Trophoblast cell (in vitro differentiated cells and primary cell): ENCODE measurements at regions not wholly inside any gene's neighbourhood (a gene's known extent, or its start where the extent isn't known, plus 50 kb on each side); places are given as distances from the start of the nearest gene placed in this dataset.

ENCODE experiments used
- DNase-seq, 2 donors: peaks; one replicate each; pipeline ENCODE4 v3.0.0-alpha.2; 2016
- H2AFZ ChIP-seq: 2 replicates; pipeline ENCODE4 v1.6.1; 2013; ENCODE audit warnings: low read length, moderate library complexity, mild to moderate bottlenecking; ENCODE audit not compliant: insufficient read depth, poor library complexity
- H2AK5ac ChIP-seq: 2 replicates; pipeline ENCODE4 v1.6.1; 2013; ENCODE audit warnings: mild to moderate bottlenecking, low read length
- H2BK120ac ChIP-seq: 2 replicates; pipeline ENCODE4 v1.6.1; 2013; ENCODE audit warnings: low read length, mild to moderate bottlenecking, moderate library complexity; ENCODE audit not compliant: insufficient read depth, poor library complexity
- H2BK12ac ChIP-seq: 2 replicates; pipeline ENCODE4 v1.6.1; 2013; ENCODE audit warnings: mild to moderate bottlenecking, low read length, moderate library complexity
- H2BK5ac ChIP-seq: 2 replicates; pipeline ENCODE4 v1.6.1; 2013; ENCODE audit warnings: low read length, low read depth, moderate library complexity, mild to moderate bottlenecking; ENCODE audit not compliant: poor library complexity
- H3K14ac ChIP-seq: 2 replicates; pipeline ENCODE4 v1.6.1; 2013; ENCODE audit warnings: mild to moderate bottlenecking, low read length
- H3K18ac ChIP-seq: 2 replicates; pipeline ENCODE4 v1.6.1; 2013; ENCODE audit warnings: mild to moderate bottlenecking, low read length
- H3K23ac ChIP-seq: 2 replicates; pipeline ENCODE4 v1.6.1; 2013; ENCODE audit warnings: low read length
- H3K27ac ChIP-seq: 2 replicates; pipeline ENCODE4 v1.5.1; 2013; ENCODE audit warnings: low read depth, mild to moderate bottlenecking, inconsistent platforms, low read length, moderate library complexity
- H3K27me3 ChIP-seq: 2 replicates; pipeline ENCODE4 v1.6.1; 2013; ENCODE audit warnings: inconsistent platforms, mild to moderate bottlenecking, low read length, moderate library complexity; ENCODE audit not compliant: insufficient read depth
- H3K36me3 ChIP-seq, 2 experiments: 1 replicate in 1 of 2; 2 replicates in 1 of 2; pipeline ENCODE4 v1.6.1; 2013; ENCODE audit warnings: low read length in 2 of 2, mild to moderate bottlenecking in 2 of 2, moderate library complexity in 1 of 2; ENCODE audit not compliant: insufficient read depth in 2 of 2, control insufficient read depth in 1 of 2
- H3K4ac ChIP-seq: 2 replicates; pipeline ENCODE4 v1.6.1; 2013; ENCODE audit warnings: low read depth, mild to moderate bottlenecking, low read length, moderate library complexity
- H3K4me1 ChIP-seq, 2 experiments: 1 replicate in 1 of 2; 2 replicates in 1 of 2; pipeline ENCODE4 v1.6.1; 2013; ENCODE audit warnings: low read length in 2 of 2, mild to moderate bottlenecking in 2 of 2, moderate library complexity in 1 of 2; ENCODE audit not compliant: insufficient read depth in 2 of 2, control insufficient read depth in 1 of 2
- H3K4me2 ChIP-seq: 2 replicates; pipeline ENCODE4 v1.6.1; 2013; ENCODE audit warnings: inconsistent platforms, mild to moderate bottlenecking, low read length, moderate library complexity
- H3K4me3 ChIP-seq: 2 replicates; pipeline ENCODE4 v1.5.1; 2013; ENCODE audit warnings: mild to moderate bottlenecking, low read depth, low read length, inconsistent platforms
- H3K79me1 ChIP-seq: one replicate; pipeline ENCODE4 v1.6.1; 2013; ENCODE audit warnings: low read length
- H3K79me2 ChIP-seq: 2 replicates; pipeline ENCODE4 v1.6.1; 2013; ENCODE audit warnings: low read length, mild to moderate bottlenecking; ENCODE audit not compliant: control insufficient read depth, insufficient read depth, poor library complexity
- H3K9ac ChIP-seq: 2 replicates; pipeline ENCODE4 v1.6.1; 2013; ENCODE audit warnings: mild to moderate bottlenecking, low read length
- H3K9me3 ChIP-seq: 2 replicates; pipeline ENCODE4 v1.6.1; 2013; ENCODE audit warnings: low read depth, mild to moderate bottlenecking, control low read depth, inconsistent platforms, low read length; ENCODE audit not compliant: insufficient read depth
- H4K12ac ChIP-seq: 2 replicates; pipeline ENCODE4 v1.6.1; 2013; ENCODE audit warnings: low read depth, mild to moderate bottlenecking, low read length, moderate library complexity
- H4K8ac ChIP-seq: 2 replicates; pipeline ENCODE4 v1.6.1; 2013; ENCODE audit warnings: low read depth, mild to moderate bottlenecking, low read length, moderate library complexity
- H4K91ac ChIP-seq: one replicate; pipeline ENCODE4 v1.6.1; 2013; ENCODE audit warnings: low read depth, mild to moderate bottlenecking, low read length, moderate library complexity
- WGBS: extraction: QIAGEN DNeasy Blood & Tissue Kit; methylation state at CpG from one replicate; pipeline ENCODE4 v1.1.7; 2013; ENCODE audit warnings: missing lambda C conversion rate; ENCODE audit not compliant: insufficient read length, insufficient coverage; ENCODE audit errors: extremely low coverage; 5-methylcytosine and 5-hydroxymethylcytosine counted together

- peak in 1 of 2 donors; percentile 16 for DNase-seq
- no peak overlapping the region for H3K4me3 ChIP-seq
- no peaks in the 10 kb centered on the region for H3K9me3 ChIP-seq
- no peak overlapping the region for H3K18ac ChIP-seq
- WGBS = no CpG with 5 or more reads among the region's 8 CpGs
- no peak overlapping the region for H3K4ac ChIP-seq
- H3K36me3 ChIP-seq = no peaks in the 10 kb centered on the region
- H3K79me2 ChIP-seq = no peaks in the 10 kb centered on the region
- H2BK120ac ChIP-seq = no peak overlapping the region
- no peaks in the 10 kb centered on the region for H3K79me1 ChIP-seq
- no peak overlapping the region for H3K14ac ChIP-seq
- no peak overlapping the region for H3K4me2 ChIP-seq
- H3K4me1 ChIP-seq = peaks cover 0 to 2% of the 10 kb centered on the region in 2 experiments
- no peak overlapping the region for H4K12ac ChIP-seq
- no peak overlapping the region for H4K91ac ChIP-seq
- no peak overlapping the region for H4K8ac ChIP-seq
- H3K23ac ChIP-seq = no peak overlapping the region
- no peak overlapping the region for H2AFZ ChIP-seq
- no peaks in the 10 kb centered on the region for H3K27me3 ChIP-seq
- H2BK12ac ChIP-seq = no peak overlapping the region
- H2BK5ac ChIP-seq = no peak overlapping the region
- H2AK5ac ChIP-seq = no peak overlapping the region
- H3K27ac ChIP-seq = no peak overlapping the region
- no peak overlapping the region for H3K9ac ChIP-seq
Measured at GRCh38 chr4:173917255-173917960, 366.1 kb downstream of the FBXO8 start.

GRCh38 chr4:173913496-173913895 is 370.0 kb downstream of the FBXO8 start:
- H3K79me2 ChIP-seq = no peaks in the 10 kb centered on the region
- no peak overlapping the region for H2AK5ac ChIP-seq
- H3K27ac ChIP-seq = no peak overlapping the region
- H3K9ac ChIP-seq = no peak overlapping the region
- H4K8ac ChIP-seq = no peak overlapping the region
- no peak overlapping the region for H2BK12ac ChIP-seq
- H3K9me3 ChIP-seq = no peaks in the 10 kb centered on the region
- no peak overlapping the region for H3K4me2 ChIP-seq
- no peaks in the 10 kb centered on the region for H3K36me3 ChIP-seq
- H4K91ac ChIP-seq = no peak overlapping the region
- H4K12ac ChIP-seq = no peak overlapping the region
- no peak overlapping the region for H2BK120ac ChIP-seq
- no peak overlapping the region for H3K4me3 ChIP-seq
- H2BK5ac ChIP-seq = no peak overlapping the region
- no peaks in the 10 kb centered on the region for H3K79me1 ChIP-seq
- no peak overlapping the region for H3K18ac ChIP-seq
- no peaks in the 10 kb centered on the region for H3K27me3 ChIP-seq
- H3K14ac ChIP-seq = no peak overlapping the region
- no CpG with 5 or more reads among the region's 6 CpGs for WGBS
- H2AFZ ChIP-seq = no peak overlapping the region
- H3K23ac ChIP-seq = no peak overlapping the region
- no peak for DNase-seq
- no peak overlapping the region for H3K4ac ChIP-seq
- H3K4me1 ChIP-seq = peaks cover 0 to 2% of the 10 kb centered on the region in 2 experiments

GRCh38 chr4:173912384-173912783 is 371.1 kb downstream of the FBXO8 start:
- H3K18ac ChIP-seq = no peak overlapping the region
- no peak overlapping the region for H2BK12ac ChIP-seq
- H2BK120ac ChIP-seq = no peak overlapping the region
- H2AK5ac ChIP-seq = no peak overlapping the region
- H3K4ac ChIP-seq = no peak overlapping the region
- H3K9me3 ChIP-seq = no peaks in the 10 kb centered on the region
- no peaks in the 10 kb centered on the region for H3K36me3 ChIP-seq
- H2BK5ac ChIP-seq = no peak overlapping the region
- no peak overlapping the region for H3K9ac ChIP-seq
- no peak overlapping the region for H2AFZ ChIP-seq
- no peaks in the 10 kb centered on the region for H3K27me3 ChIP-seq
- no peak overlapping the region for H4K91ac ChIP-seq
- no peaks in the 10 kb centered on the region for H3K79me1 ChIP-seq
- no peak overlapping the region for H4K12ac ChIP-seq
- H3K14ac ChIP-seq = no peak overlapping the region
- WGBS = no CpG with 5 or more reads among the region's 1 CpG
- H3K4me2 ChIP-seq = no peak overlapping the region
- no peak for DNase-seq
- H3K4me3 ChIP-seq = no peak overlapping the region
- H3K27ac ChIP-seq = no peak overlapping the region
- peaks cover 0 to 2% of the 10 kb centered on the region in 2 experiments for H3K4me1 ChIP-seq
- no peak overlapping the region for H3K23ac ChIP-seq
- H3K79me2 ChIP-seq = no peaks in the 10 kb centered on the region
- no peak overlapping the region for H4K8ac ChIP-seq

GRCh38 chr4:173910891-173911290 is 372.6 kb downstream of the FBXO8 start:
- Histone ChIP-seq H3K27me3 (no peaks in the 10 kb centered on the region), H3K14ac (no peak overlapping the region), H4K8ac (no peak overlapping the region), H3K79me1 (no peaks in the 10 kb centered on the region), H3K4me3 (no peak overlapping the region), H3K4ac (no peak overlapping the region), H3K79me2 (no peaks in the 10 kb centered on the region), H4K12ac (no peak overlapping the region), H2AFZ (no peak overlapping the region), H3K18ac (no peak overlapping the region), H3K9ac (no peak overlapping the region), H3K27ac (no peak overlapping the region), H2BK120ac (no peak overlapping the region), H3K9me3 (no peaks in the 10 kb centered on the region), H3K4me2 (no peak overlapping the region), H4K91ac (no peak overlapping the region), H3K23ac (no peak overlapping the region), H2BK5ac (no peak overlapping the region), H2AK5ac (no peak overlapping the region), H3K36me3 (no peaks in the 10 kb centered on the region), H3K4me1 (no peaks in the 10 kb centered on the region), H2BK12ac (no peak overlapping the region)
- no CpG with 5 or more reads among the region's 4 CpGs for WGBS
- no peak for DNase-seq
